ENCODE measurements at regions not wholly inside any gene's neighbourhood (a gene's known extent, or its start where the extent isn't known, plus 50 kb on each side); places are given as distances from the start of the nearest gene placed in this dataset.

DNA sequence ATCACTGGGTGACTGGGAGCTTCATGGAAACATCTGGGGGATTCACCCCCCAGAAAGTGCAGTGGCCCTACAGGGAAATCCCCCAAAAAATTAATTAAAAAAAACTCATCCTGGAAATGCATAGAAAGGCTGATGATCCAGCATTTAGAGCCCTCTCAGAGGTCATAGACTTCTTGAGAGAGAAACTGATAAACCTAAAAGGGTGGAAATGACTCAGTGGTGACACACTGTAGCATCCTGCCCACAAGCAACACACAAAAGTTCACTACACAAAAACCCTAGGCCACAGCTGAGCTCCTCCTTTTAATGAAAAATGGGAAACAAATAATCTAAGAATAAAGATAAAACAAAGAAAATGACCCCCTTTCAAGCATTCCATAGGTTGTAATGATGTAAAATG lies 911.5 kb downstream of the GLUD2 start:
- DNase-seq (ENCODE audit: low spot score in 2 of 2) = no peak
- H3K9me3 ChIP-seq = no peaks in the 10 kb centered on the region
- H3K4me3 ChIP-seq = no peak overlapping the region
- no peak overlapping the region for H3K27ac ChIP-seq
- H3K4me1 ChIP-seq = no peaks in the 10 kb centered on the region
- TF ChIP-seq EP300 (IDR thresholded peaks at IDR 0.05) = no peak
- TF ChIP-seq, protein P1, sequence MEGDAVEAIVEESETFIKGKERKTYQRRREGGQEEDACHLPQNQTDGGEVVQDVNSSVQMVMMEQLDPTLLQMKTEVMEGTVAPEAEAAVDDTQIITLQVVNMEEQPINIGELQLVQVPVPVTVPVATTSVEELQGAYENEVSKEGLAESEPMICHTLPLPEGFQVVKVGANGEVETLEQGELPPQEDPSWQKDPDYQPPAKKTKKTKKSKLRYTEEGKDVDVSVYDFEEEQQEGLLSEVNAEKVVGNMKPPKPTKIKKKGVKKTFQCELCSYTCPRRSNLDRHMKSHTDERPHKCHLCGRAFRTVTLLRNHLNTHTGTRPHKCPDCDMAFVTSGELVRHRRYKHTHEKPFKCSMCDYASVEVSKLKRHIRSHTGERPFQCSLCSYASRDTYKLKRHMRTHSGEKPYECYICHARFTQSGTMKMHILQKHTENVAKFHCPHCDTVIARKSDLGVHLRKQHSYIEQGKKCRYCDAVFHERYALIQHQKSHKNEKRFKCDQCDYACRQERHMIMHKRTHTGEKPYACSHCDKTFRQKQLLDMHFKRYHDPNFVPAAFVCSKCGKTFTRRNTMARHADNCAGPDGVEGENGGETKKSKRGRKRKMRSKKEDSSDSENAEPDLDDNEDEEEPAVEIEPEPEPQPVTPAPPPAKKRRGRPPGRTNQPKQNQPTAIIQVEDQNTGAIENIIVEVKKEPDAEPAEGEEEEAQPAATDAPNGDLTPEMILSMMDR (IDR thresholded peaks at IDR 0.05) = no peak
- TF ChIP-seq POLR2A (IDR thresholded peaks at IDR 0.05) = no peak
- H3K36me3 ChIP-seq = no peaks in the 10 kb centered on the region
- H3K27me3 ChIP-seq = no peaks in the 10 kb centered on the region

DNA sequence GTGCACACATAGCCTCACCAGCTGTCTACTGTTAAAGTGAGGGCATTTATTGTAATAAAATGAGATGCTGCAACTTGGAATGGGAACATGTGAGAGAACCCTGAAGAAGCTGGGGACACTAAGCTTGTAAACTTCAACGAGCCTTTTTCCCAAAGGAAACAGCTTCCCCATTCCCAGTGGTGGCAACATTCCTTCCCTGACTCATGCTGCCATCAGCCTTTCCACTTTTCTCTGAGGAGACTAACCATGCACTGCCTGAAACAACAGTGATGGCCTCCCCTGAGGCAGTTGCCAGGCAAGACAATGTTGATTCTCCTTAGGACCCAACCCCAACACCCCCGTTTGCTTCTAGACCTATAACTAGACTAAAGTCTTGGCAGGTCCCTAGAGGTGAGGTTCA lies 928.3 kb downstream of the GLUD2 start:
- no peak for TF ChIP-seq EP300 (IDR thresholded peaks at IDR 0.05)
- TF ChIP-seq, protein P1 (IDR thresholded peaks at IDR 0.05) = no peak
- no peak for TF ChIP-seq POLR2A (IDR thresholded peaks at IDR 0.05)
- 75 to 76% methylated on average over 2 of the region's 2 CpGs for WGBS, 2 donors
- DNase-seq (ENCODE audit: low spot score in 2 of 2) = no peak

DNA sequence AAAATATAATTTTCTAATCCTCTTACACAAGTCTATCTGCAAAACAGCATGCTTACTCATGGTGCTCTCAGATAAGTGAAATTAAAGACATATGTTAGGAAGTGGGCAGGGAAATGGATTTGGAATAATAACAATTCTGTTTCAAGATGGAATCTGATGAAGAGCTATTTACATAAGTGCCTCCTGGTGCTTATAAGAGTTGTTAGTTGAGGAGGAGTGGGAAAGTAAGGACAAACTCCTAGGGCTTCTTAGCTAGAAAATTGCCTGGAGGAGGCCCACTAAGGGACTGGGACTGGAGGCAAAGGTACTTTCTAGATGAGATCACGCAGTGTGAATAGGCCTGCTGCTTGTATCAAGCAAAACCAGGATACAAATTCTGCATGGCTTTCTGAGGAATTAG lies 939.8 kb downstream of the GLUD2 start:
- Histone ChIP-seq H3K9me3 (no peaks in the 10 kb centered on the region), H3K4me1 (no peaks in the 10 kb centered on the region), H3K27ac (no peak overlapping the region), H3K27me3 (no peaks in the 10 kb centered on the region), H3K36me3 (no peaks in the 10 kb centered on the region), H3K4me3 (no peak overlapping the region)
- WGBS, 2 donors = 67 to 77% methylated on average over 1 of the region's 1 CpG
- DNase-seq (ENCODE audit: low spot score in 2 of 2) = no peak
- TF ChIP-seq, protein P1 (IDR thresholded peaks at IDR 0.05) = no peak
- TF ChIP-seq EP300 (IDR thresholded peaks at IDR 0.05) = no peak
- TF ChIP-seq POLR2A (IDR thresholded peaks at IDR 0.05) = no peak

More for the DNA sequence above, 928.3 kb downstream of the GLUD2 start:
- Histone ChIP-seq H3K27me3 (no peaks in the 10 kb centered on the region), H3K36me3 (no peaks in the 10 kb centered on the region), H3K9me3 (no peaks in the 10 kb centered on the region), H3K4me1 (no peaks in the 10 kb centered on the region), H3K4me3 (no peak overlapping the region), H3K27ac (no peak overlapping the region)

DNA sequence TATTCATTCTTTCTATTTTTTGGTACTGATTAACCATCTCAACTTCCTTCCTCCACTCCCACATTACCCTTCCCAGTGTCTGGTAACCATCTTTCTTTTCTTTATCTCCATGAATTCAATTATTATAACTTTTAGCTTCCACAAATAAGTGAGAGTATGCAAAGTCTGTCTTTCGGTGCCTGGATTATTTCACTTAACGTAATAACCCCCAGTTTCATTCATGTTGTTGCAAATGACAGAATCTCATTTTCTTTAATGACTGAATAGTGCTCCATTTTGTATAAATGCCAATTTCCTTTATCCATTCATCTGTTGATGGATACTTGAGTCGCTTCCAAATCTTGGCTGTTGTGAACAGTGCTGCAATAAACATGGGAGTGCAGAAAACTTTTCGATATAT lies 940.4 kb downstream of the GLUD2 start:
- no peaks in the 10 kb centered on the region for H3K27me3 ChIP-seq
- no peaks in the 10 kb centered on the region for H3K4me1 ChIP-seq
- TF ChIP-seq POLR2A (IDR thresholded peaks at IDR 0.05) (no peak), EP300 (IDR thresholded peaks at IDR 0.05) (no peak)
- TF ChIP-seq, protein P1 (IDR thresholded peaks at IDR 0.05) = no peak
- H3K27ac ChIP-seq = no peak overlapping the region
- DNase-seq (ENCODE audit: low spot score in 2 of 2) = no peak
- WGBS, 2 donors = 82% methylated on average over 4 of the region's 4 CpGs
- H3K36me3 ChIP-seq = no peaks in the 10 kb centered on the region
- no peaks in the 10 kb centered on the region for H3K9me3 ChIP-seq
- H3K4me3 ChIP-seq = no peak overlapping the region

DNA sequence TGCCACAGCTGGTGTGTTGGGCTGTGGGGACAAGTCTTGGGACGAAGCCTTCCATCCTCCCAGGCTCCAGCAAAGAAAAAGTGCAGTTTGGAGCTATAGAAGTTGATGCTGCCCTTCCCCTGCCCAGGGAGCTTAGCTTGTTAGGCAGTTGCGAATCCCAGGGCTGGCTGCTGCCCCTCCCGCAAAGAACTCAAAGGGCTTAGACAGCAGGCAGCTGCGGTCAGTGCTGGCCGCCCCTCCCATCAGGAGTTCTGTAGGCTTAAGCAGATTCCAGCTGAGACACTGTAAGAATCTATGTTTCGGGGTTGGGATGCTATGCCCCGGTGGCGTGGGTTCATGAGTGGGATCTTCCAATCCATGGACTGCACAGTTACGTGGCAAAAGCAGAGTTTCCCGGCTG lies 956.7 kb downstream of the GLUD2 start:
- no peaks in the 10 kb centered on the region for H3K27me3 ChIP-seq
- TF ChIP-seq EP300 (IDR thresholded peaks at IDR 0.05) (no peak), POLR2A (IDR thresholded peaks at IDR 0.05) (no peak)
- TF ChIP-seq, protein P1 (IDR thresholded peaks at IDR 0.05) = no peak
- 90 to 91% methylated on average over 6 to 9 of the region's 10 CpGs for WGBS, 2 donors

More for the DNA sequence above, 956.7 kb downstream of the GLUD2 start:
- Histone ChIP-seq H3K4me1 (no peaks in the 10 kb centered on the region), H3K9me3 (no peaks in the 10 kb centered on the region), H3K27ac (no peak overlapping the region), H3K4me3 (no peak overlapping the region), H3K36me3 (no peaks in the 10 kb centered on the region)
- DNase-seq (ENCODE audit: low spot score in 2 of 2) = no peak
